Stimulated activated CD8-positive, alpha-beta memory T cell treated with anti-CD3 and anti-CD28 coated beads, Interleukin-4, amount 100 ng/mL, for 24 hours (primary cell): ENCODE measurements at regions not wholly inside any gene's neighbourhood (a gene's known extent, or its start where the extent isn't known, plus 50 kb on each side); places are given as distances from the start of the nearest gene placed in this dataset.

ENCODE experiments used
- DNase-seq: peaks from one replicate; pipeline ENCODE4 v3.0.0-alpha.2; 2020; ENCODE audit warnings: low read depth

- DNase-seq = no peak
These were observed 410.9 kb downstream of the EPHA4 start for GRCh38 chr2:221161186-221161585.

- DNase-seq = no peak
These were observed 405.8 kb downstream of the EPHA4 start for GRCh38 chr2:221166292-221166691.

DNA sequence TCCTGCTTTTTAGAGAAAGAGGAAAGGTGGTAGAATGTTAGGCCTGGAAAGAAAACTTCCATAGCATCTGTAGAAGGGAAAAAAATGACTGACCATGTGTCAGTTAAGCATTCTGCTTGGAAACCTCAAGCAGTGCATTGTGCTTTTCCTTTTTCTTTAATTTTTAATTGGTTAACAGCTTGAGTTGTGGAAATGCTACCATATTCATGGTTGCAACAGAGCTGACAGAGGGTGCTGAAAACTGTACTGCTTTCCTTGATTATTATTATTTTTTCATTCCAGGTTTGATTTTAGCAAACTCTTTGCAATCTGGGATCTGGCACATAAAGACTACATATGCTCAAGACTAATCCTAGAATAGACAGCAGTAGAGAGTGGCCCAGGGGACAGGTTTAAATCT lies 404.5 kb downstream of the EPHA4 start:
- DNase-seq = no peak

DNA sequence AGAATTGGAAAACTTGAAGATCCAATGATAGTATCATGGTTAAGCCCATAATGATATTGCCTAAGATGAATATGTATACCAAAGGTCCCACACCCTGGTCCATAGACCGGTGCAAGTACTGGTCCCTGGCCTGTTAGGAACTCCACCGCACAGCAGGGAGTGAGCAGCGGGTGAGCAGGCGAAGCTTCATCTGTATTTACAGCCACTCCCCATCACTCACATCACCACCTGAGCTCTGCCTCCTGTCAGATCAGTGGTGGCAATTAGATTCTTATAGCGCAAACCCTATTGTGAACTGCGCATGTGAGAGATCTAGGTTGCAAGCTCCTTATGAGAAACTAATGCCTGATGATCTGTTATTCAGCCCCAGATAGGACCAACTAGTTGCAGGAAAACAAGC lies 402.4 kb downstream of the EPHA4 start:
- no peak for DNase-seq

GRCh38 chr2:221170548-221170947 lies 401.6 kb downstream of the EPHA4 start:
- no peak for DNase-seq

GRCh38 chr2:221176667-221177066 lies 395.4 kb downstream of the EPHA4 start:
- no peak for DNase-seq

DNA sequence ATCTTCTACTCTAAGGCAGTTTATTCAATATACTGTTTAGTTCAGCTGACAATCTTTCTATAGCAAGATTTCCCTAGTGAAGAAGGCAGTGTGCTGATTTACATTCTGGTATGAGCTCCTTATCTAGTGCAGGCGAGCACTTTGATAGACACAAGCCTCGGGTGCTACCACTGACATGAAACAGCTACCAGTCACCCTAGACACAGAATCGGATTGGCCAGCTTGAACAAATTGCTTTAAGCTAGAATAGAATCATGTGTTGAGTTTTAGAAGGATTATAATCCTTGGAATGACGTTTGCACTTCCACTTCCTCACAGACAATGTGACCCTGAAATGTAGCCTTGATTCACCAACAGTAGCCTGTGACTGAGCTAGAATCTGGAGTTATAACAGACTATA lies 394.0 kb downstream of the EPHA4 start:
- no peak for DNase-seq

DNA sequence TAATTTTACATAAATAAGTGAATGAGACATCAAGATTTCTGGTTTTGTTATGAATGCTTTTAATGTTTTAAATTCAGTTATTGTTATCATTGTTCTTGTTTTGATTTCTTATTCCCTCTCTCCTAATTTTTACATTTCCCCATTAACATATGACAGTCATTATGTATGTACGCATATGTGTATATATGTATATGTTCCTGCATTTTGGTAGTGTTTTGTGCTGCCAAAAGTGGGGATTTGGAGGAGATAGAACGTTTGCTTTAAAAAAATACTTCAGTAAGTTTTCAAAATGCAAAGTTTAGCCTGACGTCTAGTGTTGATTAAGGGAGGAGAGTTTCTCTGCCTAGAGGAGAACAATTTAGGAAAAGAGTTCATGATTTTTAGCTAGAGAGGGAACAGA lies 385.2 kb downstream of the EPHA4 start:
- no peak for DNase-seq

- DNase-seq = no peak
These were observed 382.6 kb downstream of the EPHA4 start for GRCh38 chr2:221189431-221190067.

GRCh38 chr2:221195829-221196228 lies 376.3 kb downstream of the EPHA4 start:
- DNase-seq = no peak

DNA sequence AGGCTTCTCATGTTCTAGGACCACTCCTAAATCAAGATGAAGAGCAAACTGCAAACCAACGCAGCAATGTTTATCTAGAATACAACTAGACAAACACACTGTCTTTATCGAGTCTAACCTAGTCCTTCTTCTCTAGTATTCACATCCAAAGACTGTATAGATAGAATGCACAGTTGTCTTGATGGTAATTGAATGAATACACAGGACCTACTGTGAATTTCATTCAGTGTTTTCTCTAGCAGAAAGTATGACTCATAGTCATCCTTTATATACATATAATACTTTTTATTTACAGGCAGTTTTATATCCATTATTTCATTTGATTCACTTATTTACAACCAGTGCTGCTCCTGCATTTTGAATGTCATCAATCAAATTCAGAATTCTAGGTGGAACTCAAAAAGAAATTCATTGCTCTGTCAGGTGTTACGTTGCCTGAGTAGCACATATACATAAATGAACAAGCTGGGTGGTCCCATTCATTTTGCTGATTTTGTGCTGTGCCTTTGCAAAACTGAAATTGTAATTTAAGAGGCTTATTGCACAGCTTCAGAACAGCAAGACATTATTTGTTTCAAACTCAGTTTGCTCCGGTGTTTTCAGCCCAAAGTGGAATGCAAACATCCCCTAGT lies 374.8 kb downstream of the EPHA4 start:
- DNase-seq = no peak

DNA sequence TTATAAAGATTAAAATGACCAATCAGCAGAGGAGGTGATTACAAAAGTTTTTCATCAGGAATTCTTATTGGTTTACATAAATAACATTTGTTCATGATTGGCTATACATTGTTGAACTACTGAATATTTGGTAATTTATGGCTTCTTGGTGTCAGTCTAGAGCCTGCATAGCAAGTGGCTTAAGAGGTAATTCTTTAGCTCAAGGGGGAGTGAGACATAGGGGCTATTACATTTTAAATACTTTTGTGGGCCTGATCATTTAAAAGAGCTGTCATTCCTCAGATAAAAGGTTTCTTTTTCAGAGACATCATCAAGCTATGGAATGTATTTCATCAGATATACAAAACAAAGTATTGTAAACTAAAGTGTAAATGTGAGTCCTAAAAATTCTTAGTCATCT lies 373.8 kb downstream of the EPHA4 start:
- no peak for DNase-seq

DNA sequence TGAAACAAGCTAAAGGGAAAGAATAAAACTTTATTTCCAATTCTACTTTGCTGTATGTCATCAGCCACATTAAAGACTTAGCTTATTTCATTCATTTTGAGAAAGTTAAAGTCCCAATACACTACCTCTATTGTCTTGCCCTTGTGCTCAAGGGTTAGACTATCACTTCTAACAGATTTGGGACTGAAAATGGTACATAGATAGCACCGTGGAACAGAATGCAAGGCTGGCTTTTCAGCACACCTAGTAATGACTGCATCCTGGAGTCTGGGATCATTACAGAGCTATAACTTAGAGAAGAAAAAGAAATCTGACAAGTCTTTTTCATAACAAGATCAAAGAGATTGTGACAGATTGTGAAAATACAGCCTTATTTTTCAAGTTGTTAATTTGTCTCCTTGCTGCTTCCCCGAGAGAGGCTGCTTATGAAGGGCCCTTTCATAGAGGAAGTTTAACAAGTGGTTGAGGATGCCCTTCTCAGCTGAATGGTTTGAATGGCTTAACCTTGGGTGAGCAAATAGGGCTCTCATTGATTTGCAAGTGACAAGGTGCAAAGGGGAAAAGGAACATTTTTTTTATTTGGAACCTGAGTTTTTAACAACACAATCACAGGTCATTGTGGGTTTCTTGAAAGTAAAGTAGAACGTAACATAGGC lies 371.8 kb downstream of the EPHA4 start:
- no peak for DNase-seq

DNA sequence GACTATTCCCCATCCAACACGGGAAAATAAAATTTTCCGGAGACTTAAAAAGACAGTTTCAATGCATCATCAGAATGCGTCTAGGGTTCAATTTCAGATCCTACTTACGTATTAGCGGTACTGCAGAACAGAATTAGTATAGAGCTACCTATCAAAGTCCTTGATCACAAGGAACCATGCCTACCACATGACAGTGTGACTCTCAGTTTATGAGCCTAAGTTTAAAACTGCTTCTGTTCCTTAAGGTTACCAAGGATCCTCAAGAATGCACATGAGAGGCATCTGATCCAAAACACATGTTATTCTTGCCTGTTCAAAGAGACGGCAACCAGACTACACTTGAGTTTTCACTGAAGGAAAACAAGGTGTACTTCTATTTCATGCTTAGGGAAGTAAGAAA lies 369.7 kb downstream of the EPHA4 start:
- no peak for DNase-seq

GRCh38 chr2:221203125-221203524 lies 369.0 kb downstream of the EPHA4 start:
- no peak for DNase-seq

- no peak for DNase-seq
These were observed 368.2 kb downstream of the EPHA4 start for GRCh38 chr2:221203856-221204255.

DNA sequence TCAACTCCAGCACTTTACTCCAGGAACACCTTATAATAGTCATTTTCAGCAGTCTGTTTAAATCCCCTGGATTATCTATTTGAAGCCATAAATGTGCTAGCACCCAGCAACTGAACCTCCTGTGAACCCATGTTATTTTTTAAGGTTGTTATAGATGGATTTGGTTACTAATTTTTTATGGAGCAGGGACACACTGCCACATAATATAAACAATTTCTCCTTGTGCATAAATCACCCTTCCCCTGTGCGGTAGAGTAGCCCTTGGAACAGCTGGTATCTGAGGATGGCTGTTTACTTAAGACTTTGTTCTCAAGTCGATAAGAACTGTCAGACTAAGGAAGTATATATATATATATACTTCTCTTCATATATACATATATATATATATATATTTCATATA lies 367.4 kb downstream of the EPHA4 start:
- no peak for DNase-seq

DNA sequence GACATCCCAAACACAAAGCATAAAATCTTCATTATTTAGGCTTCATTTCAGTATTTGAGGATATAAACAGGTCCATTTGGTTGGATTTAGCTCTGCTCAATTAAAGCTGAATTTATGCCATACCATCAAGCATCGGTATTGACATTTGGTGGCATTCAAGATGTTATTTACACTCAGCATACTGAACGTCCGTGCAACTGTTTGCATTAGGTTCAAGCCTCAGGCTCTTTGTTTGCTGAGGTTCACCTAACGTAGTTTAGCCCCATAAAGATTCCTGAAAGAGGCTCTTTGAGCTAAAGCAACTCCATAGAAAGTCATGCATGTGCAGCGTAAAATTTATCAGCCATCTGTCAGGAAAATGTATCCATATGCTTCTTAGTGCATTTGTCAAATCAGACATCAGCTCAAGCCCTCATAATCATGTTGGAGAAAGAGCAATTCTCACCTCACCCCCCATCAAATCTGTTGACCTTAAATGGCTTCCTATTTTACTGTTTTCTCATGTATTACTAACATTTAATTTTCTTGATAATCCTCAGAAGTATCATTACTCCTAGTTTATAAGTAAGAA lies 366.9 kb downstream of the EPHA4 start:
- no peak for DNase-seq

GRCh38 chr2:221210686-221211085 lies 361.4 kb downstream of the EPHA4 start:
- DNase-seq = no peak

GRCh38 chr2:221211653-221212052 lies 360.5 kb downstream of the EPHA4 start:
- no peak for DNase-seq

DNA sequence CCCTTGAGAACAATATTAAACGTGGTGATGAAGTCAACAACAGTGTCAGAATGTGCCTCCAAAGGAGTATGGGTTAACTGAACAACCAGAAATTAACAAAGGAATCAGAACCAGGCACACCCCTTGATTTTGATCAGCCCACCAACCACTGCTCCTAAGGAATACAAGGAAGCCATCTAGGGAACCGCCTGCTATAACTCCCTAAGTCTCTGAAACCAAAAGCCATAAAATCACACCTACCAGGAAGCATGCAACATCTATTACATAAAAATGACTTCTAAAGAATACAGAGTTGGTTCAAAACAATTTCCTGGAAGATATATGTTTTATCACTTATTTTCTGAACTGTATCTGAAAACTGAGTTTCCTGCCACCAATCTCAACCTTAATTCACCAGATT lies 360.0 kb downstream of the EPHA4 start:
- no peak for DNase-seq

DNA sequence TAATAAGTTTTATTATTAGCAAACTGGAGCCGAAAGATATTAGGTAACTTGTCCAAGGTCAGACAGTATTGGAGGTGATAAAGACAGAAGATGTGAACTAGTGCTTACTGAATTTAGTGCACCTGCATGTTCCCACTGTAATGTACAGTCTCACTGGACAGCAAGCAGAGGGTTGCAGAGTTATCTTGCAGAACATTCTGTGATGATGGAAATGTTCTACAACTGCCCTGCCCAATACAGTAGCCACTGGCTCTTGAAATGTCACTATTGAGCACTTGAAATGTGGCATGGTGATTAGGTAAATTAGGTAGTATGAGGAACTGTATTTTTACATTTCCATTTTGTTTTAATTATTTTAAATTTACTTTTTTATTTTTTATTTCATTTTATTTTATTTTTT lies 356.6 kb downstream of the EPHA4 start:
- DNase-seq = no peak

GRCh38 chr2:221216636-221217035 lies 355.5 kb downstream of the EPHA4 start:
- no peak for DNase-seq
